ENCODE measurements at regions not wholly inside any gene's neighbourhood (a gene's known extent, or its start where the extent isn't known, plus 50 kb on each side); places are given as distances from the start of the nearest gene placed in this dataset.
"Not testable (repeated sequence)": the region's sequence is repeated elsewhere in the genome, so short reads cannot be mapped to it uniquely, and the experiment has no call there.

- TF ChIP-seq CTCF (IDR thresholded peaks at IDR 0.05; ENCODE audit: low read depth, low read length), result no peak
- no peak overlapping the region for H3K4me3 ChIP-seq (ENCODE audit: low read depth, low read length)
Observed at GRCh38 chr2:7440977-7441376, 523.8 kb downstream of the RNF144A start.

GRCh38 chr2:7441841-7442240 lies 524.6 kb downstream of the RNF144A start:
- not testable (repeated sequence) for H3K4me3 ChIP-seq (ENCODE audit: low read depth, low read length)

GRCh38 chr2:7444626-7445025 lies 527.4 kb downstream of the RNF144A start:
- no peak for TF ChIP-seq CTCF (IDR thresholded peaks at IDR 0.05; ENCODE audit: low read depth, low read length)

GRCh38 chr2:7448578-7449264 lies 531.5 kb downstream of the RNF144A start:
- no peak for TF ChIP-seq CTCF (IDR thresholded peaks at IDR 0.05; ENCODE audit: low read depth, low read length)
- no peak overlapping the region for H3K4me3 ChIP-seq (ENCODE audit: low read depth, low read length)

More at GRCh38 chr2:7444626-7445025, 527.4 kb downstream of the RNF144A start:
- H3K4me3 ChIP-seq (ENCODE audit: low read depth, low read length), result no peak overlapping the region

- no peak for TF ChIP-seq CTCF (IDR thresholded peaks at IDR 0.05; ENCODE audit: low read depth, low read length)
- no peak overlapping the region for H3K4me3 ChIP-seq (ENCODE audit: low read depth, low read length)
Observed at GRCh38 chr2:7449298-7449697, 532.1 kb downstream of the RNF144A start.

- no peak for TF ChIP-seq CTCF (IDR thresholded peaks at IDR 0.05; ENCODE audit: low read depth, low read length)
- no peak overlapping the region for H3K4me3 ChIP-seq (ENCODE audit: low read depth, low read length)
Observed at GRCh38 chr2:7450188-7450832, 533.1 kb downstream of the RNF144A start.

- H3K4me3 ChIP-seq (ENCODE audit: low read depth, low read length), result no peak overlapping the region
- no peak for TF ChIP-seq CTCF (IDR thresholded peaks at IDR 0.05; ENCODE audit: low read depth, low read length)
Observed at GRCh38 chr2:7450833-7451190, 533.6 kb downstream of the RNF144A start.
